ENCODE measurements at regions not wholly inside any gene's neighbourhood (a gene's known extent, or its start where the extent isn't known, plus 50 kb on each side); places are given as distances from the start of the nearest gene placed in this dataset.

DNA sequence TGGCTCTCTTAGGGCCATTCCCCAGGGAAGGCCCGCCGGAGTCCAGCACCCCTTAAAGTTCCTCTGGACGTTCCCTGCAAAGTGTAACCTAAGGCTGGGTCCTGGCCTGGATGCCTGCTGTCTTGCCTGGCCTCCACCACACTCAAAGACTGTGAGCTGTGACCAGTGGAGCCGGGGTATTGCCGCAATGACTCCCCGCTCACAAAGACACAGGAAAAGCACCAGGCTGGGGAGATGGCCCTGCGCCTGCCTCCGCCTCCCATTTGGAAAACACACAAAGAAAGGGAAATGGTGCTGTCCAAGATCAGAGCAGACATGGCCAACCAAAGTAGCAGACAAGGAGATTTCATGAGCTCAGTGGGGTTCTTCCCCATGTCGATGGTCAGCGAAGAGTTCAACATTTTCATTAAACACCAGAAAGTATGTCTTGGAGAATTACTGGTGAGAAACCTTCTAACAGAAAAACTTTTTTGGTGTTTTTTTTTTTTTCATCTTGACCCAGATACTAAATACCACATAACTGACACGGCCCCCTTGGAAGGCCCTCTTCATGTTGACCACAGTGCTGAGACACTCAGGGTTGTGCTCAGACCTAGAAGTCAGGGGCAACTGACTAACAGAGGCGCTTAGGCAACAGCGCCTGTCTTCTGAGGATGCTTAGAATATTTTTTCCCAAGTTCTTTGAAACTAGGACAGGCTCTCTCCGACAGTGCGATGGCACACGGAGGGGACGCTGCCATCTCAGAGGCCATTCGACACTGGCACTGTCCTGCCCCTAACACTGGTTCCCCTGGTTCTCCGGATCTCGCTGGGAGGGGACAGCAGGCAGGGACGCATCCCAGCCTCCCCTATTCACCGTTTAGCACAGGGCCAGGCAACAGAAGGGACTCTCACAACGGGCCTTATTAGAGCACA, 226.4 kb upstream of the ID2 start:
- H3K9me3 Mint-ChIP-seq = peaks cover 8% of the 10 kb centered on the region
- Histone ChIP-seq H3K4me3 (no peak overlapping the region), H2AFZ (replicated peaks) (no peak overlapping the region), H3K27me3 (no peaks in the 10 kb centered on the region), H3K36me3 (no peaks in the 10 kb centered on the region), H3K9me3 (ENCODE audit: low read depth) (no peaks in the 10 kb centered on the region), H4K20me1 (ENCODE audit: low read depth) (no peaks in the 10 kb centered on the region), H3K79me2 (ENCODE audit: low read depth) (no peaks in the 10 kb centered on the region), H3K4me1 (no peaks in the 10 kb centered on the region), H3K9ac (no peak overlapping the region), H3K4me2 (no peak overlapping the region), H3F3A (ENCODE audit: low read depth) (no peaks in the 10 kb centered on the region), H3K27ac (no peak overlapping the region)
- H3K4me3 Mint-ChIP-seq = peak overlapping the region; percentile 38
- peak overlapping the region; percentile 73 for H3K27ac Mint-ChIP-seq
- H3K36me3 Mint-ChIP-seq = no peaks in the 10 kb centered on the region
- TF ChIP-seq, protein P1, sequence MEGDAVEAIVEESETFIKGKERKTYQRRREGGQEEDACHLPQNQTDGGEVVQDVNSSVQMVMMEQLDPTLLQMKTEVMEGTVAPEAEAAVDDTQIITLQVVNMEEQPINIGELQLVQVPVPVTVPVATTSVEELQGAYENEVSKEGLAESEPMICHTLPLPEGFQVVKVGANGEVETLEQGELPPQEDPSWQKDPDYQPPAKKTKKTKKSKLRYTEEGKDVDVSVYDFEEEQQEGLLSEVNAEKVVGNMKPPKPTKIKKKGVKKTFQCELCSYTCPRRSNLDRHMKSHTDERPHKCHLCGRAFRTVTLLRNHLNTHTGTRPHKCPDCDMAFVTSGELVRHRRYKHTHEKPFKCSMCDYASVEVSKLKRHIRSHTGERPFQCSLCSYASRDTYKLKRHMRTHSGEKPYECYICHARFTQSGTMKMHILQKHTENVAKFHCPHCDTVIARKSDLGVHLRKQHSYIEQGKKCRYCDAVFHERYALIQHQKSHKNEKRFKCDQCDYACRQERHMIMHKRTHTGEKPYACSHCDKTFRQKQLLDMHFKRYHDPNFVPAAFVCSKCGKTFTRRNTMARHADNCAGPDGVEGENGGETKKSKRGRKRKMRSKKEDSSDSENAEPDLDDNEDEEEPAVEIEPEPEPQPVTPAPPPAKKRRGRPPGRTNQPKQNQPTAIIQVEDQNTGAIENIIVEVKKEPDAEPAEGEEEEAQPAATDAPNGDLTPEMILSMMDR (IDR thresholded peaks at IDR 0.05) = no peak
- TF ChIP-seq EZH2 (IDR thresholded peaks at IDR 0.05) (no peak), EZH2phosphoT487 (IDR thresholded peaks at IDR 0.05) (no peak)
- H3K4me1 Mint-ChIP-seq = peaks cover 18% of the 10 kb centered on the region
- no peak for DNase-seq (ENCODE audit: low spot score)
- H3K27me3 Mint-ChIP-seq (ENCODE audit: insufficient read depth, low read depth) = peaks cover 7% of the 10 kb centered on the region

DNA sequence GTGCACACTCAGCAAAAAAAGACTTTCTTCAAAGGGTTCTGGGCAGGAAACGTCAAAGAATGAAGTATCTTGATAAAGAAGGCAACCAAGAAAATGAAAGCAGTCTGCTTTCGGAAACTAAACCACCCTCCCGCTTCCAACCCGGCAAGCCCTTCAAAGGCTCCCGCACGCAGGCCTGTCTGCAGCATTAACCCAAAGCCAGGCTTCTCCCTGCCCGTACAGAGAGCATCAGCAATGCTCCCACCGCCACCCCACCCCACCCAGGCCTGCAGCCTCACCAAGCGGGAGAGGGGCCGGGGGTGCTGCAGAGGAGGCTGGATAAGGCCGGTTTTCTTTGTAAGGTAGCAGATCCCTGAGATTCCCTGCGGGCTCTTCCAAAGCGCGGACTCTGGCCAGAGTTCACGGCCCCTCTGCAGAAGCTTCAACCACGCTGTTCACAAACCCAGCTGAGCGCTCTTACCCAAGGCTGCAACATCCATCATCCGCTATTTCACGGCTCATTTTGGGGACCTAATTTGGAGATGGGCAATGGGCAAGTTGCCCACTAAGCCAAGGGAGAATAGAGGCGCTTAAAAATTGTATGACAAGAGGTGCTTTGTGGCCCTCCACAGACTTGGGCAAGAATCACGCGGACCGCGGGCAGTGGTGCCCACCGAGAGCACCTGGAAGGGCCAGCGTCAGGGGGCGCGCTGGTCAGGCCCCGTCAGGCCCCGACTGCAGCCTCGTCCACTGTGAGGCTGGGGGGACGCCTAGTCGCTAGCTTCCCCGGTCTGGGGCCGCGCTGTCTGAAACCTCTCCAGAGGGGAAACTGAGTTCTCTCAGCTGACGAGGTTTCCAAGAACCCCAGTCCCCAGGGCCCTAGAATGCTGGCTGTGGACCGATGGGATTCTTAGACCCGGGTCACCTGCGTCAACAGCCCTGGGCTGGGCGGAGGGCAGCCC, 225.4 kb upstream of the ID2 start:
- no peak overlapping the region for H3K4me3 Mint-ChIP-seq
- no peak overlapping the region for H3K27ac ChIP-seq
- H3K27ac Mint-ChIP-seq = peak overlapping the region; percentile 53
- no peaks in the 10 kb centered on the region for H3F3A ChIP-seq (ENCODE audit: low read depth)
- TF ChIP-seq, protein P1 (IDR thresholded peaks at IDR 0.05) = no peak
- TF ChIP-seq EZH2phosphoT487 (IDR thresholded peaks at IDR 0.05) = no peak
- no peak for TF ChIP-seq EZH2 (IDR thresholded peaks at IDR 0.05)
- H3K4me2 ChIP-seq = no peak overlapping the region
- no peak overlapping the region for H3K4me3 ChIP-seq
- H3K27me3 ChIP-seq = no peaks in the 10 kb centered on the region
- no peaks in the 10 kb centered on the region for H3K36me3 ChIP-seq
- peaks cover 6% of the 10 kb centered on the region for H3K9me3 Mint-ChIP-seq
- no peaks in the 10 kb centered on the region for H3K9me3 ChIP-seq (ENCODE audit: low read depth)
- no peaks in the 10 kb centered on the region for H3K4me1 ChIP-seq
- H3K36me3 Mint-ChIP-seq = no peaks in the 10 kb centered on the region
- H3K79me2 ChIP-seq (ENCODE audit: low read depth) = no peaks in the 10 kb centered on the region
- H4K20me1 ChIP-seq (ENCODE audit: low read depth) = no peaks in the 10 kb centered on the region
- peaks cover 10% of the 10 kb centered on the region for H3K27me3 Mint-ChIP-seq (ENCODE audit: insufficient read depth, low read depth)
- H2AFZ ChIP-seq (replicated peaks) = no peak overlapping the region
- no peak overlapping the region for H3K9ac ChIP-seq
- peaks cover 18% of the 10 kb centered on the region for H3K4me1 Mint-ChIP-seq
- DNase-seq (ENCODE audit: low spot score) = no peak

DNA sequence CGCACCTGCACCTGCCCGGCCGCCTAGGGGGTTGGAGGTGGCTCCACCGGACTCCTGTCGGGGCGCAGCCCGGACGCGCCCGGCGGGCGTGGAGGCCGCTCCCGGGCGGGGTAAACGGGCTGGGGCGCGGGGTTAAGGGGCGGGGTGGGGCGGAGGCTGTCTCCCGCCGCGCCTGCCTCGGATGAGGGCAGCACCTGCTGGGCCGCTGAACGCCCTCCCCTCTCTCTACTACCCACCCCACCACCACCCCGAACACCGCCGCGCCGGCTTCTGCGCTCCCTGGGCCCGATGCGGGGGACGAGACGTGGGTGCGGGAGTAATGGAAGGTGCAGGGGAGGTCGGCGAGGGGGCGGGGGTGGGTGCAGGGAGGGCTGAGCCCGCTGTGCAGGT, 224.8 kb upstream of the ID2 start:
- H3K27ac Mint-ChIP-seq = no peak overlapping the region
- H3K36me3 ChIP-seq = no peaks in the 10 kb centered on the region
- H3K4me2 ChIP-seq = no peak overlapping the region
- TF ChIP-seq EZH2 (IDR thresholded peaks at IDR 0.05) (no peak), EZH2phosphoT487 (IDR thresholded peaks at IDR 0.05) (no peak)
- TF ChIP-seq, protein P1 (IDR thresholded peaks at IDR 0.05) = no peak
- no peaks in the 10 kb centered on the region for H3K4me1 ChIP-seq
- no peaks in the 10 kb centered on the region for H3F3A ChIP-seq (ENCODE audit: low read depth)
- no peaks in the 10 kb centered on the region for H4K20me1 ChIP-seq (ENCODE audit: low read depth)
- H3K9me3 ChIP-seq (ENCODE audit: low read depth) = no peaks in the 10 kb centered on the region
- H3K4me3 ChIP-seq = no peak overlapping the region
- H3K79me2 ChIP-seq (ENCODE audit: low read depth) = no peaks in the 10 kb centered on the region
- peaks cover 20% of the 10 kb centered on the region for H3K4me1 Mint-ChIP-seq
- H2AFZ ChIP-seq (replicated peaks) = no peak overlapping the region
- no peak overlapping the region for H3K4me3 Mint-ChIP-seq
- no peak overlapping the region for H3K27ac ChIP-seq
- peaks cover 10% of the 10 kb centered on the region for H3K27me3 Mint-ChIP-seq (ENCODE audit: insufficient read depth, low read depth)
- peaks cover 5% of the 10 kb centered on the region for H3K9me3 Mint-ChIP-seq
- H3K27me3 ChIP-seq = no peaks in the 10 kb centered on the region
- DNase-seq (ENCODE audit: low spot score) = no peak
- no peaks in the 10 kb centered on the region for H3K36me3 Mint-ChIP-seq
- no peak overlapping the region for H3K9ac ChIP-seq
